Right atrium auricular region (tissue), 2 donors: ENCODE measurements at regions not wholly inside any gene's neighbourhood (a gene's known extent, or its start where the extent isn't known, plus 50 kb on each side); places are given as distances from the start of the nearest gene placed in this dataset.

ENCODE experiments used
- DNase-seq: peaks from one replicate; pipeline ENCODE4 v3.0.0-alpha.2; 2019; ENCODE audit warnings: low spot score
- H3K27ac ChIP-seq, 2 donors: fragments of 200-600 bp; sonication (generic); 1 replicate in 1 of 2; 2 replicates in 1 of 2; pipeline ENCODE4 v1.5.1; 2016 to 2019
- H3K27me3 ChIP-seq, 2 donors: fragments of 200-600 bp; sonication (generic); one replicate each; pipeline versions ENCODE4 v1.5.1 to v1.6.0; 2017 to 2019
- H3K36me3 ChIP-seq: fragments of 200-600 bp; sonication (generic); one replicate; pipeline ENCODE4 v1.5.1; 2016
- H3K4me1 ChIP-seq, 2 donors: fragments of 200-600 bp; sonication (generic); one replicate each; pipeline versions ENCODE4 v1.5.1 to v1.6.0; 2017 to 2019
- H3K4me3 ChIP-seq, 2 donors: fragments of 200-600 bp; sonication (generic); 1 replicate in 1 of 2; 2 replicates in 1 of 2; pipeline ENCODE4 v1.5.1; 2017 to 2019; ENCODE audit warnings: mild to moderate bottlenecking in 1 of 2, moderate library complexity in 1 of 2
- H3K9me3 ChIP-seq, 2 donors: fragments of 200-600 bp; sonication (generic); one replicate each; pipeline ENCODE4 v1.5.1; 2019
- TF ChIP-seq, protein P1 (sequence below), 2 donors: fragments of 200-600 bp; sonication (generic); IDR thresholded peaks; one replicate each; pipeline ENCODE4 v1.5.1; 2019; ENCODE audit warnings: antibody characterized with exemption in 2 of 2

DNA sequence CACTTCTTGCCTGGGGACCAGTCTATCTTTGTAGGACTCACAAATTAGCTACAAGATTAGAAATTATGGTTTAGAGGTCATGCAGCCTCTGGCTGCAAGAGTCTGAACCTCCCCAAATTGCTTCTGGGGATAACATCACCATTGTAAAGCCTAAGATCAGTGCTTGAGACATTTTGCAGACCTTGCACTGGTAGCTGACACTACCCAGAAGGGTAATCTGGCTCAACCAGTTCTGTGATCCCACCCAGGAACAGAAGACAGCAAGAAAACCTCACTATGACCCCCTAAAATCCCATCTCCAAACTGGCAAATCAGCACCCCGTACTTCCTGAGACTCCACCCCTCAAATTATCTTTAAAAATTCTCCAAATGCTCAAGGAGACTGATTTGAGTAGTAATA lies 58.2 kb upstream of the CDK13 start:
- H3K27me3 ChIP-seq: no peaks in the 10 kb centered on the region
- H3K36me3 ChIP-seq: no peaks in the 10 kb centered on the region
- no peak overlapping the region for H3K4me3 ChIP-seq
- TF ChIP-seq, protein P1, sequence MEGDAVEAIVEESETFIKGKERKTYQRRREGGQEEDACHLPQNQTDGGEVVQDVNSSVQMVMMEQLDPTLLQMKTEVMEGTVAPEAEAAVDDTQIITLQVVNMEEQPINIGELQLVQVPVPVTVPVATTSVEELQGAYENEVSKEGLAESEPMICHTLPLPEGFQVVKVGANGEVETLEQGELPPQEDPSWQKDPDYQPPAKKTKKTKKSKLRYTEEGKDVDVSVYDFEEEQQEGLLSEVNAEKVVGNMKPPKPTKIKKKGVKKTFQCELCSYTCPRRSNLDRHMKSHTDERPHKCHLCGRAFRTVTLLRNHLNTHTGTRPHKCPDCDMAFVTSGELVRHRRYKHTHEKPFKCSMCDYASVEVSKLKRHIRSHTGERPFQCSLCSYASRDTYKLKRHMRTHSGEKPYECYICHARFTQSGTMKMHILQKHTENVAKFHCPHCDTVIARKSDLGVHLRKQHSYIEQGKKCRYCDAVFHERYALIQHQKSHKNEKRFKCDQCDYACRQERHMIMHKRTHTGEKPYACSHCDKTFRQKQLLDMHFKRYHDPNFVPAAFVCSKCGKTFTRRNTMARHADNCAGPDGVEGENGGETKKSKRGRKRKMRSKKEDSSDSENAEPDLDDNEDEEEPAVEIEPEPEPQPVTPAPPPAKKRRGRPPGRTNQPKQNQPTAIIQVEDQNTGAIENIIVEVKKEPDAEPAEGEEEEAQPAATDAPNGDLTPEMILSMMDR (IDR thresholded peaks at IDR 0.05): no peak
- H3K27ac ChIP-seq: no peak overlapping the region
- no peaks in the 10 kb centered on the region for H3K9me3 ChIP-seq
- H3K4me1 ChIP-seq: peaks cover 0 to 4% of the 10 kb centered on the region in 2 donors
- no peak for DNase-seq

DNA sequence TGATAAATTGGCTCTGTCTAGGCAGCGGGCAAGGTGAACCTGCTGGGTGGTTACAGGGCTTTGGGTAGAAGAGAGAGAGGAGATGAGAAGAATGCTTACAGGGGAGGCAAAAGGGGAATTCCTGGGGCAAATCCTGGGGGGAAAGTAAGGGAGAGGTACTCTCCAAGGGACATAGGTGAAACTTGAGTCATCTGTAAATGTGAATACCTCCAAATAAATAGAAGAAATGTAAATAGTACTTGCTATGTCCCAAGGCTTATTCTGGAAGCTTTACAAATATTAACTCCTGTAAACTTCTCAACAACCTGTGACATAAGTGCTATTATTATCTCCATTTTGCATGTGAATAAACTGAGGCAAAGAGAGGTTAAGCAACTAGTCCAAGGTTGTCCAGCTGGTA lies 57.7 kb upstream of the CDK13 start:
- Histone ChIP-seq H3K36me3 (no peaks in the 10 kb centered on the region), H3K27ac (no peak overlapping the region), H3K9me3 (no peaks in the 10 kb centered on the region), H3K4me1 (peaks cover 0 to 4% of the 10 kb centered on the region in 2 donors), H3K27me3 (no peaks in the 10 kb centered on the region), H3K4me3 (no peak overlapping the region)
- no peak for DNase-seq
- TF ChIP-seq, protein P1 (IDR thresholded peaks at IDR 0.05): no peak

DNA sequence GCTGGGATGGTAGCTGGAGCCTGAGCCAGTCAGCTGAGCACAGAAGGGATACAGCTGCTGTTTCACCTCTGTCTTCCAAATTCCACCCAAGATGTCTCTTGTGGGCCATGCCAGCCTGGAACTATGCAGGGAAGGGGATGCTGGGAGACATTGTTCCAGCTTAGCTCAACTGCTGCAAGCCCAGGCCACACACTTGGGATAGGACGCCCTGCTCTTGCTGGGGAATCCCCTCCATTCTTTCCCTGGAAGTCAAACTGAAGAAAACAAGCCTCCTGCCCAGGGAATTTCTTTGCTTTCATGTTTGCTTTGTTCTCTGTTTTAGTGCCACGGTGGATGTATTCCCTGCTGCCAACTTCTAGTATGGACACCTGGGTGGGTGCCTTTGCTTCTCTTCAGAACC lies 55.2 kb upstream of the CDK13 start:
- no peaks in the 10 kb centered on the region for H3K27me3 ChIP-seq
- no peak overlapping the region for H3K4me3 ChIP-seq
- peaks cover 0 to 12% of the 10 kb centered on the region in 2 donors for H3K4me1 ChIP-seq
- DNase-seq: no peak
- TF ChIP-seq, protein P1 (IDR thresholded peaks at IDR 0.05): no peak
- no peaks in the 10 kb centered on the region for H3K9me3 ChIP-seq
- H3K27ac ChIP-seq: no peak overlapping the region
- no peaks in the 10 kb centered on the region for H3K36me3 ChIP-seq

DNA sequence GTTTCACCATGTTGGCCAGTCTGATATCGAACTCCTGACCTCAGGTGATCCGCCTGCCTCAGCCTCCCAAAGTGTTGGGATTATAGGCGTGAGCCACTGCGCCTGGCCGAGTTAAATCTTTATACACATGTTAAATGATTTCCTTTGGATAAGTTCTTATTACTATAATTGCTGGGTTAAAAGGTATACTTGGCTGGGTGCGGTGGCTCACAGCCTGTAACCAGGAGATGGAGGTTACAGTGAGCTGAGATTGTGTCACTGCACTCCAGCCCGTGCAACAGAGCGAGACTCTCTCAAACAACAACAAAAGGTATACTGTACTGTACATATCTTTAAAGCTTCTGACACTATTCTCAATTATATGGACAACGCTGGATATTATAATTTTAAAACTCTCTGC lies 53.2 kb upstream of the CDK13 start:
- Histone ChIP-seq H3K27ac (no peak overlapping the region), H3K9me3 (no peaks in the 10 kb centered on the region), H3K4me1 (peaks cover 0 to 12% of the 10 kb centered on the region in 2 donors), H3K36me3 (no peaks in the 10 kb centered on the region), H3K4me3 (peak overlapping the region in 1 of 2 donors; percentile 32), H3K27me3 (no peaks in the 10 kb centered on the region)
- TF ChIP-seq, protein P1 (IDR thresholded peaks at IDR 0.05): no peak
- DNase-seq: no peak

DNA sequence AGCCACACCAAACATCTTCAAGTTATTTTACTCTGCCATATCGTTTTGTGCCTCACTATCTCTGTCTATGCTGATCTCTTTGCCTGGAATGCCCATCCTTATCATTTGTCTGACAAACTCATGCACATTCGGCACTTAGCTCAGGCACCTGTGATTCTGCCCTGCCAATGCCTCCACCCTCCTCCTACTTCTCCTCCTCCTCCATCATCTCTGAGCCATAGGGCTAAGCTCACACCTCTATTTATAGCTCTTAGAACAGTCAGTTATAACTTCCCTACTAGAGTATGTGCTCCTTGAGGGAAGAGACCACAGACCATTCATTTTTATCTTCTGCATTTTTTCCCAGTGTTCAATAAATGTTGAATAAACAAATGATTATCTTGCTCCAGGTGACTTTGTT lies 51.2 kb upstream of the CDK13 start:
- Histone ChIP-seq H3K4me1 (peaks cover 0 to 12% of the 10 kb centered on the region in 2 donors), H3K4me3 (no peak overlapping the region), H3K27me3 (no peaks in the 10 kb centered on the region), H3K9me3 (peaks cover 0 to under 1% of the 10 kb centered on the region in 2 donors), H3K27ac (peak overlapping the region in 1 of 2 donors; percentile 58), H3K36me3 (no peaks in the 10 kb centered on the region)
- DNase-seq: no peak
- TF ChIP-seq, protein P1 (IDR thresholded peaks at IDR 0.05): no peak
